ENCODE measurements at regions not wholly inside any gene's neighbourhood (a gene's known extent, or its start where the extent isn't known, plus 50 kb on each side); places are given as distances from the start of the nearest gene placed in this dataset.

GRCh38 chr2:144082327-144082726, 437.6 kb downstream of the ZEB2 start:
- no peak for TF ChIP-seq FIP1L1 (IDR thresholded peaks at IDR 0.05; ENCODE audit: low read depth, low read length, poor library complexity, severe bottlenecking)
- TF ChIP-seq ZNF274 (IDR thresholded peaks at IDR 0.05; ENCODE audit: borderline replicate concordance, low read depth, low read length): no peak
- TF ChIP-seq FOXP1 (CRISPR knock-in tag; IDR thresholded peaks at IDR 0.05): no peak
- TF ChIP-seq FOXM1 (IDR thresholded peaks at IDR 0.05; ENCODE audit: low read depth): no peak
- no peak for TF ChIP-seq FOXM1 (CRISPR knock-in tag; IDR thresholded peaks at IDR 0.05; ENCODE audit: low read depth)
- TF ChIP-seq, protein P1, sequence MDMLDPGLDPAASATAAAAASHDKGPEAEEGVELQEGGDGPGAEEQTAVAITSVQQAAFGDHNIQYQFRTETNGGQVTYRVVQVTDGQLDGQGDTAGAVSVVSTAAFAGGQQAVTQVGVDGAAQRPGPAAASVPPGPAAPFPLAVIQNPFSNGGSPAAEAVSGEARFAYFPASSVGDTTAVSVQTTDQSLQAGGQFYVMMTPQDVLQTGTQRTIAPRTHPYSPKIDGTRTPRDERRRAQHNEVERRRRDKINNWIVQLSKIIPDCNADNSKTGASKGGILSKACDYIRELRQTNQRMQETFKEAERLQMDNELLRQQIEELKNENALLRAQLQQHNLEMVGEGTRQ (CRISPR knock-in tag; IDR thresholded peaks at IDR 0.05): no peak
- no peak for TF ChIP-seq ZFX (CRISPR knock-in tag; IDR thresholded peaks at IDR 0.05)
- TF ChIP-seq RNF2 (IDR thresholded peaks at IDR 0.05): no peak
- TF ChIP-seq, protein P2, sequence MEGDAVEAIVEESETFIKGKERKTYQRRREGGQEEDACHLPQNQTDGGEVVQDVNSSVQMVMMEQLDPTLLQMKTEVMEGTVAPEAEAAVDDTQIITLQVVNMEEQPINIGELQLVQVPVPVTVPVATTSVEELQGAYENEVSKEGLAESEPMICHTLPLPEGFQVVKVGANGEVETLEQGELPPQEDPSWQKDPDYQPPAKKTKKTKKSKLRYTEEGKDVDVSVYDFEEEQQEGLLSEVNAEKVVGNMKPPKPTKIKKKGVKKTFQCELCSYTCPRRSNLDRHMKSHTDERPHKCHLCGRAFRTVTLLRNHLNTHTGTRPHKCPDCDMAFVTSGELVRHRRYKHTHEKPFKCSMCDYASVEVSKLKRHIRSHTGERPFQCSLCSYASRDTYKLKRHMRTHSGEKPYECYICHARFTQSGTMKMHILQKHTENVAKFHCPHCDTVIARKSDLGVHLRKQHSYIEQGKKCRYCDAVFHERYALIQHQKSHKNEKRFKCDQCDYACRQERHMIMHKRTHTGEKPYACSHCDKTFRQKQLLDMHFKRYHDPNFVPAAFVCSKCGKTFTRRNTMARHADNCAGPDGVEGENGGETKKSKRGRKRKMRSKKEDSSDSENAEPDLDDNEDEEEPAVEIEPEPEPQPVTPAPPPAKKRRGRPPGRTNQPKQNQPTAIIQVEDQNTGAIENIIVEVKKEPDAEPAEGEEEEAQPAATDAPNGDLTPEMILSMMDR (IDR thresholded peaks at IDR 0.05 in 2 of 3, conservative IDR thresholded peaks at IDR 0.05 in 1 of 3; ENCODE audit: insufficient read depth in 2 of 3, low read depth in 1 of 3, low read length in 3 of 3): no peak
- no peak for TF ChIP-seq ZFP91 (CRISPR knock-in tag; IDR thresholded peaks at IDR 0.05)
- TF ChIP-seq CBX3 (IDR thresholded peaks at IDR 0.05; ENCODE audit: borderline replicate concordance in 1 of 2, low read length in 2 of 2): no peak
- TF ChIP-seq HMG20B (CRISPR knock-in tag; IDR thresholded peaks at IDR 0.05): no peak
- no peak for TF ChIP-seq ARID2 (IDR thresholded peaks at IDR 0.05)
